Activated T-cell treated with anti-CD3 and anti-CD28 coated beads, Interleukin-2, amount 50 U/mL, for 4 hours (primary cell): ENCODE measurements at regions not wholly inside any gene's neighbourhood (a gene's known extent, or its start where the extent isn't known, plus 50 kb on each side); places are given as distances from the start of the nearest gene placed in this dataset.
A peak's percentile ranks its signal among the peaks of the same experiment; 100 is the strongest.

ENCODE experiments used
- ATAC-seq, 2 donors: fragments of 200-7000 bp; cut with Tn5 transposase; one replicate each; pipeline ENCODE4 v1.10.0; 2021
- DNase-seq: peaks from one replicate; pipeline ENCODE4 v3.0.0-alpha.2; 2020
- H3K27me3 Mint-ChIP-seq: one replicate; pipeline ENCODE4 v1.8.0; 2021; ENCODE audit warnings: low read depth, mixed read lengths
- H3K36me3 Mint-ChIP-seq: one replicate; pipeline ENCODE4 v1.8.0; 2022; ENCODE audit warnings: mixed read lengths; ENCODE audit not compliant: insufficient read depth
- H3K4me1 Mint-ChIP-seq: one replicate; pipeline ENCODE4 v1.8.0; 2021; ENCODE audit warnings: low read depth, mixed read lengths
- H3K4me3 Mint-ChIP-seq: one replicate; pipeline ENCODE4 v1.8.0; 2021; ENCODE audit warnings: mild to moderate bottlenecking, moderate library complexity, mixed read lengths
- H3K9me3 Mint-ChIP-seq: one replicate; pipeline ENCODE4 v1.8.0; 2021; ENCODE audit warnings: mixed read lengths

DNA sequence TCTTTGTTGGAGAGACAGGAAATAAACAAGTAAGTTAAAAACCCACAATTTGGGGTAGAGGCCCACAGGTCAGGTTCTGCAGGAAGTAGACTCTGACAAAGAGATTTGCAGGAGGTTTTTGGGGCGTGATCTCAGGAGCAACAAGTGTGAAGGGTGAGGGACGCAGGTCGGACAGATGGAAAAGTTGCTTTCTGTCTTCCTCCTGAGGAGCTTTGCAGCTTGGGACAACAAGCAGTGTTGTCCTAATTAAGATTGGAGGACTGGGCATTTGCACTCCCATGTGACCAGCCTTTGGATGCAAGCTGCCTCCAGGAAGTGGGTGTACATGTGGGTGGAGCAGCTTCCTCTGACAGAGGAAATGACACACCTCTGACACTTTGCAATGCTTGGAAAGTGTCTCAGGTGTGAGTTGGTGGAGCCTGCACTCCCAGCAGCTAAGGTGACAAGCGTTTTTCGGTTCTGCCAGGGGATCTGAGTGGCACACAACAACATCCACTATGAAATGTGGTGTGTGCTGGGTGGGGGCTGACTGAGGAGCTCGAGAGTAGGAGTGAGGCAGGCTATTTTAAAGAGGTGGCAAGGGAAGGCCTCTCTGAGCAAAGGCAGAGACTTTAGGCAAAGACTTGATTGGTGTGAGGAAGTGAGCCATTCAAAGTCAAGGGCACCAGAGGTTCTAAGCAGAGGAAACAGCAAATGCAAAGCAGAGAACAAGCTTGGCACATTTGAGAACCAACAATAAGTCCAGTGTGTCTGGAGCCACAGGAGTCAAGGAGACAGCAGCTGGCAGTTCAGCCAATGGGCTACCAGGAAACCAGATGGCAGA is 339.8 kb upstream of the GATB start:
- ATAC-seq (peak; percentile 84 to 88), DNase-seq (peak; percentile 70)
- no peaks in the 10 kb centered on the region for H3K9me3 Mint-ChIP-seq
- H3K4me1 Mint-ChIP-seq: peaks cover 93% of the 10 kb centered on the region
- H3K4me3 Mint-ChIP-seq: peak overlapping the region; percentile 79
- H3K36me3 Mint-ChIP-seq: peaks cover 6% of the 10 kb centered on the region
- H3K27me3 Mint-ChIP-seq: no peaks in the 10 kb centered on the region

DNA sequence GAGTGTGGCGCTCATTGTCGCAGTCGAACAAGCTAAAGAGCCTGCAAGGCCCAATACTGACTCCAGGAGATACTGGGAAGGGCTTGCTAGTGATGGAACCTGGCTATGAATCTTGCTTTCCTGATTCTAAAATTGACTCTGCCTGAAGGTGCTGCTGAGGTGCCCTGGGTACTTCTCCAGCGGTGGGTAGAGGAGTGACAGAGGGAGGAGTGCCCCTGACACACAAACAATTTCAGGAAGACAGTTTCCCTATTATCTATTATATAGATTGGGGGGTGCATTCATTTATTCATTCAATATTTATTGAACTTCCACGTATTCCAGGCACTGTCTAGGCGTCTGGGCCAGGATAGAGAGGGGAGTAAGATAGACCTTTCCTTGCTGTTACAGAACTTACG is 339.2 kb upstream of the GATB start:
- ATAC-seq (peak in 1 of 2 donors; percentile 3), DNase-seq (no peak)
- H3K4me3 Mint-ChIP-seq: peak overlapping the region; percentile 79
- peaks cover 4% of the 10 kb centered on the region for H3K36me3 Mint-ChIP-seq
- H3K27me3 Mint-ChIP-seq: no peaks in the 10 kb centered on the region
- peaks cover 94% of the 10 kb centered on the region for H3K4me1 Mint-ChIP-seq
- no peaks in the 10 kb centered on the region for H3K9me3 Mint-ChIP-seq

DNA sequence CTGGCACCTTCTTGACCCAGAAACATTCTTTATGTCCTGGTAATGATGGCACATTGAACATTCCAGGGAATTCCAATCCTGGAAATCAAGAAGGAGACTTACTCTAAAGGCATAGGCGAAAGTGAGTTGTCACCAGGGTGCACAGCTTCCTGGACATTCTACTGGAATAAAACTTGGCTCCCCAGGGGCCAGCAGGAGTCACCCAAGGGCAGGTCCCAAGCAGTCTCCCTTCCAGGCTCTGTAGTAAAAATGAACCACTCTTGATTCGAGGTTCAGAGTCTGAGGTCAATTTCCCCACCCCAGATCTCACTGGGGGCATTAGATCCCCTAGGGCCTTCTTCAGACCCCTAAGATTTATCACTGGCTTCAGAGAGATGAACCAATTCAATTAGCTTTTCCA is 338.7 kb upstream of the GATB start:
- ATAC-seq (no peak), DNase-seq (no peak)
- peaks cover 94% of the 10 kb centered on the region for H3K4me1 Mint-ChIP-seq
- H3K4me3 Mint-ChIP-seq: no peak overlapping the region
- H3K36me3 Mint-ChIP-seq: peaks cover 1% of the 10 kb centered on the region
- H3K27me3 Mint-ChIP-seq: no peaks in the 10 kb centered on the region
- H3K9me3 Mint-ChIP-seq: no peaks in the 10 kb centered on the region

DNA sequence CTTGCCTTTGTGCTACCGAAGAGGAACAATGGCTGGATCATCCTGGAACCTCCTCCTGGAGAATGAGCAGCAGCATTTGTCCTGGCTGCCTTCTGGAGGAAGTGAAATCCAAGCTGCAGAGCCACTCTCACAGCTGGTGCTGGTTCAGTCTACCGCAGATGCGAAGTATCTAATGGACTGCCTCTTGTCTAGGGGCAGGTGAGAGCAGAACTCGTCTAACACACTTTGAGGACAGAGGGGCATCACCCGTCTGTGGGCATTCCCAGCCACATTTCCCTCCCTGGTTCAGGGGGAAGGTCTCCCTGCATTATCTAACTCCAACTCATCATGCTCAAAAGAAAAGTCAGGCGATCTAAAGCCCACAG is 338.2 kb upstream of the GATB start:
- DNase-seq: no peak
- Mint-ChIP-seq H3K4me3 (no peak overlapping the region), H3K36me3 (no peaks in the 10 kb centered on the region), H3K9me3 (no peaks in the 10 kb centered on the region), H3K27me3 (no peaks in the 10 kb centered on the region), H3K4me1 (peaks cover 94% of the 10 kb centered on the region)
- ATAC-seq: no peak

DNA sequence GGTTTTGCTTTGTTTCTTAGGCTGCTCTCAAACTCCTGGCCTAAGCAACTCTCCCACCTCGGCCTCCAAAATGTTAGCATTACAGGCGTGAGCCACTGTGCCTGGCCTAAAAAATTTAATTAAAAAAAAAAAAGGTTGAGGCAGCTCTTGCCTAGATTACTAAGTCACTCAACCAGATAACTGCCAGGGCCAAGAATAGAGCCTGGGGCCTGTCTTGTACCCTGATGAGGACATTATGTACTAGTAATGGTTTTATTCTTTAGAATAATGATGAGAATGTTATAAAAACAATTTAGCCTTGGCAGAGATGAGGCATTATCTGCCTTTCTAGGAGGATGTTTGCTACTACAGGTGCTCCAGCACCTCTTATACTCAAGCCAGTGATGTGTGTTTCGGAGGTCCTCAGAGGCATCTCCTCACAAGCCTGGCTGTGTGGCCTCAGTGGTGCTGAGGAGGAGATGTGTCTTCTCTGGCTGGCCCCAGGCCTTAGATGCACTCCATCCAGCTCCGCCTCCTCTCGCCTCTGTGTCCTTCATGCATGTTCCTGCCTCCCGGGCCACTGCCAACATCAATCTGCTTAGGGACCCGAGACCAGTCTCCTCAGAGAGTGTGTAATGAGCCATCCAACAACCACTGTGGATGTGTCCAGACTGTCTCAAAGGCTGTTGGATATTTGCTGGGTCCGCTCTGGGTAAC is 337.7 kb upstream of the GATB start:
- Mint-ChIP-seq H3K36me3 (no peaks in the 10 kb centered on the region), H3K9me3 (no peaks in the 10 kb centered on the region), H3K4me1 (peaks cover 93% of the 10 kb centered on the region), H3K4me3 (no peak overlapping the region), H3K27me3 (no peaks in the 10 kb centered on the region)
- DNase-seq (no peak), ATAC-seq (no peak)

DNA sequence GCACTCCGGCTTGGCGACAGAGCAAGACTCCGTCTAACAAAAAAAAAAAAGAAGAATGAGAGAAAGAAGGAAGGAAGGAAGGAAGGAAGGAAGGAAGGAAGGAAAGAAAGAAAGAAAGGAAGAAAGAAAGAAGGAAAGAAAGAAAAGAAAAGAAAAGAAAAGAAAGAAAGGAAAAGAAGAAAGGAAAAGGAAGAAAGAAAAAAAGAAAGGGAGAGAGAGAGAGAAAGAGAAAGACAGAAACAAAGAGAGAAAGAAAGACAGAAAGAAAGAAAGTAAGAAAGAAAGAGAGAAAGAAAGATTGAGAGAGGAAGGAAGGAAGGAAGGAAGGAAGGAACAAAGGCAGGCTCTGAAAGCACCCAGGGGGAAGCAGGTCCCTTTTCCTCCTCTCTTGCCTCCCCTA is 336.6 kb upstream of the GATB start:
- Mint-ChIP-seq H3K27me3 (no peaks in the 10 kb centered on the region), H3K4me1 (peaks cover 87% of the 10 kb centered on the region), H3K4me3 (no peak overlapping the region), H3K9me3 (no peaks in the 10 kb centered on the region), H3K36me3 (no peaks in the 10 kb centered on the region)
- DNase-seq: no peak
- no peak for ATAC-seq

DNA sequence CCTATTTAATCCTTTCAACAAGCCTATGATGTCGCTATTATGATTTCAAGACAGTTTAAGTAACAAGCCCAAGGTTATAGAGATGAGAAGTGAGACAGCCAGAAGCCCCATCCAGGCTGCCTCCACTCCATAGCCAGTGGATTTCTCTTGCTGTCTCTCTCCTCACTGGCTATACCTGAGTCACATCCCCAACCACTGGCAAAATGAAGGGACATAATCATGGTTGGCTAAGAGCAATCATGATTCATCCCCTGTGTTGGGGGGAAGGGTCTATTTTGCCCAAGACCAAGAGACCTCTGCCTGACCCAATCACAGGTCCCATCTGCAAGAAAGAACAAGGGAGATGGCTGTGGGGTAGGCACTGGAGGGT is 334.9 kb upstream of the GATB start:
- Mint-ChIP-seq H3K36me3 (no peaks in the 10 kb centered on the region), H3K27me3 (no peaks in the 10 kb centered on the region), H3K4me3 (no peak overlapping the region), H3K9me3 (no peaks in the 10 kb centered on the region), H3K4me1 (peaks cover 76% of the 10 kb centered on the region)
- ATAC-seq (peak in 1 of 2 donors; percentile 4), DNase-seq (no peak)

DNA sequence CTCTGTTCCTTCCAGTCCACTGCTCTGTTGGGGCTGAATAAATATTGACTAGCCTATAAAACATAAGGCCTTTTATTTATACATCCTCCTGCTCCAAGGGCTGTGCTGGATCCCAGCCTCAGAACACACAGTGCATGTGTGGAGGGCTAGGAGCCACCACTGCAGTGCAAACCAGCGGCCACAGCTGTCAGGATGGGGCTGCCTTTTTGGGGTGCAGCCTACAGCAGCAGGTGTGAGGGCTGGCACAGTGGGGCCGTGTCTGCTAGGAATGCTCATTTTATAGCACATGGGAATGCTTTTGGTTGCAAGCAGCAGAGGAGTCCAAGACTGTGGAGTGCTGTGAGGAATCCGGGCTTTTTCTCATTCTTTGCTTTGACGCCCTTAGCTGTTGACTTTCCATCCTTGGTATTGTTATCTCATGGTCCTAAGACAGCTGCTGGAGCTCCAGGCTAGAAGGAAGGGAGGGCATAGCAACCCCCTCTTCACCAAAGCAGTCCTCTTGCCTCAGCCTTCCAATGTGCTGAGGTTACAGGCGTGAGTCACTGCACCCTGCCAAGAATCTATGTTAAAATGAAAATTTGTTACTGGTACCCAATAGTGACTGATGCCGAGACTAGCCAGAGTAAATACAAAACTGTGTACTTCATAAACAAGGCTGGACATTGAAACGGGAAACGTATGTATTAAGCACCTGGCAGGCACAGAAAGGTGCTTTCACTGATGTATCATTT is 334.3 kb upstream of the GATB start:
- Mint-ChIP-seq H3K9me3 (no peaks in the 10 kb centered on the region), H3K36me3 (no peaks in the 10 kb centered on the region), H3K4me3 (no peak overlapping the region), H3K27me3 (no peaks in the 10 kb centered on the region), H3K4me1 (peaks cover 73% of the 10 kb centered on the region)
- ATAC-seq (peak in 1 of 2 donors; percentile 36), DNase-seq (no peak)

DNA sequence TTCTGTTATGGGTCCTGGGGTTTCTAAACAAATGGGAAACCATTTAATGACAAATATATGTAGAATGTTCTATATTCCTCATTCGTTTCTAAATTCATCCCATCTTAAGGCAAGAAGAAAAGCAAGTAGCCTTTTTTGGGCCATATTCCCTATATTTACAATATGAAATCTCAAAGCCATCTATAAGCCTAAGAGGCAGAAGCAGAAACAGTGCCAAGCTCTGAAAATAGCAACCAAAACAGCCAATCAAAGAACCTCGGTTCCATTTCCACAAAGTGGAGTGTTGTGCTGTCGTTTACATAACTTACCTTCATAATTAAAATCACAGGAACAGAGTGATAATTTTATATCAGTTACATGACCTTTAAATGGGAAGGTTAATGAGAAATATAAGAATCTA is 330.6 kb upstream of the GATB start:
- peaks cover 54% of the 10 kb centered on the region for H3K4me1 Mint-ChIP-seq
- no peaks in the 10 kb centered on the region for H3K36me3 Mint-ChIP-seq
- H3K27me3 Mint-ChIP-seq: no peaks in the 10 kb centered on the region
- no peak for DNase-seq
- H3K9me3 Mint-ChIP-seq: no peaks in the 10 kb centered on the region
- H3K4me3 Mint-ChIP-seq: no peak overlapping the region
- no peak for ATAC-seq

DNA sequence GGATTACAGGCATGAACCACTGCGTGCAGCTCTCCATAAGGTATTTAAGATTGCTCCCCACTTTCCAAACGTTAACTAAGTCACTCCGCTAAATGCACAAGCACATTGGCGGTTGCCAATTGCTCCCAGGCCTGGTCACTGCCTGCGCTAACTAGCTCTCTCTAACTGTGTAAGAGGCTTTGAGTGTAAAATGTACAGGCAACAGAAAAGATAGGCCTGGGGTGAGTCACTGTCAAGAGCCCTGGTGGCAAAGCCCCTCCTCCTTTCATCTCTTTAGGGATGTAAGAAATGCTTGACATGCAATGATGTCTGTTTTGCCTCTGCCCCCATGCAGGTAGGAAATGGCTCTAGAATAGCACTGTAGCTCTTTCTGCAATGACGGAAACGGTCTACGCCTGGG is 329.7 kb upstream of the GATB start:
- H3K4me1 Mint-ChIP-seq: peaks cover 52% of the 10 kb centered on the region
- no peak overlapping the region for H3K4me3 Mint-ChIP-seq

DNA sequence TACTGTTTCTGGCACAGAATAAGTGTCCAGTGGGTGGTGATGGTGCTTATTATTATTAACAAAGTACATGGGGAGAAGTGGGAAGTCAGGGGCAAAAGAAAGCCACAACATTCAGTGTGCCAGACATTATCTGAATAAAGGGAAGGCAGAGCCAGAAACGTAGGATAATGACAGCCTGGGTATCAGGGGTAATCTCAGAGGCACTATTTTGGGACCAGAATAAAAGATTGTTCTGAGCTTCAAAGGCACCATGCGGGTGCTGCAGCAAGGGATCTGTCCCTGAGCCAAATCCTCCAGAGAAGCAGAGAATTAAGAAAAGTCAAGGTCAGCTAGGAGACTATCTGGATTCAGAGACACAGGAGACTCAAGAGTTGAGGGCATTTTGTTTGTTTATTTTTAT is 328.8 kb upstream of the GATB start:
- DNase-seq: no peak
- Mint-ChIP-seq H3K27me3 (no peaks in the 10 kb centered on the region), H3K9me3 (no peaks in the 10 kb centered on the region), H3K36me3 (no peaks in the 10 kb centered on the region), H3K4me1 (peaks cover 42% of the 10 kb centered on the region), H3K4me3 (no peak overlapping the region)
- ATAC-seq: no peak

More for the DNA sequence above, 329.7 kb upstream of the GATB start:
- ATAC-seq: peak; percentile 82 to 86
- no peaks in the 10 kb centered on the region for H3K9me3 Mint-ChIP-seq
- H3K27me3 Mint-ChIP-seq: no peaks in the 10 kb centered on the region
- no peaks in the 10 kb centered on the region for H3K36me3 Mint-ChIP-seq
- no peak for DNase-seq

DNA sequence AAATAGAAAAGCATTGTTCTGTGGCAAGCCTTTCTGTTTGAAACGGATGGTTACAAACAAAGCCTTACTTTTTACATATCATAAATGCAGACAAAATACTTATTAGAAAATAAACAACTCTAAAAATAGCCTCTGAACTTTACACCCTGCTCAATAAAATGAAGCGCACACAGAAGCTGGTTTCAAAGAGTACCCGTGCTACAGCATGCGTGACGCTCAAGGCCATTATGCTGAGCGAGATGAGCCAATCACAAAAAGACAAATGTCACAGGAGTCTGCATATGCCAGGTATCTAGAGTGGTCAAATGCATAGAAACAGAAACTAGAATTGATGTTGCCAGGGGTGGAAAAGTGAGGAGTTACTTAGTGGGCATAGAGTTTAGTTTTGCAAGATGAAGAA is 326.5 kb upstream of the GATB start:
- Mint-ChIP-seq H3K27me3 (no peaks in the 10 kb centered on the region), H3K4me3 (no peak overlapping the region), H3K9me3 (no peaks in the 10 kb centered on the region), H3K36me3 (no peaks in the 10 kb centered on the region), H3K4me1 (peaks cover 27% of the 10 kb centered on the region)
- DNase-seq (no peak), ATAC-seq (no peak)

DNA sequence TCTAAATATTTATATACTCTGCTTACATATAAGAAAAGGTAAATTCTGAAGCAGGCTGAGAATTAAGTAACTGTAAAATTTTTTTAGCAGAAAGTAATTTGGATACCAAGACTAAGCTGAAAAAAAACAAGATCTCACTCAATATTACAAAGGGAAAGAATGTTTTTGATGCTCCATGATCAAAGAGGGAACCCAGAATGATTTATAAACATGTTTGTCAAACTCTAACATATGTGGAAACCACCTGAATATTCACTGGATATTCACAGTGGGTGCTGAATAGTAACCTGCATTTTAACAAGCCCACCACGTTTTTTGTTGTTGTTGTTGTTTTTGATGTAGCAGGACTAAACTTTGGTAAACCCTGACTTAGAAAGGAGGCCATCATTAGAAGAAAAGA is 324.9 kb upstream of the GATB start:
- Mint-ChIP-seq H3K36me3 (no peaks in the 10 kb centered on the region), H3K27me3 (no peaks in the 10 kb centered on the region), H3K4me1 (peaks cover 33% of the 10 kb centered on the region), H3K9me3 (no peaks in the 10 kb centered on the region), H3K4me3 (no peak overlapping the region)
- no peak for DNase-seq
- no peak for ATAC-seq

DNA sequence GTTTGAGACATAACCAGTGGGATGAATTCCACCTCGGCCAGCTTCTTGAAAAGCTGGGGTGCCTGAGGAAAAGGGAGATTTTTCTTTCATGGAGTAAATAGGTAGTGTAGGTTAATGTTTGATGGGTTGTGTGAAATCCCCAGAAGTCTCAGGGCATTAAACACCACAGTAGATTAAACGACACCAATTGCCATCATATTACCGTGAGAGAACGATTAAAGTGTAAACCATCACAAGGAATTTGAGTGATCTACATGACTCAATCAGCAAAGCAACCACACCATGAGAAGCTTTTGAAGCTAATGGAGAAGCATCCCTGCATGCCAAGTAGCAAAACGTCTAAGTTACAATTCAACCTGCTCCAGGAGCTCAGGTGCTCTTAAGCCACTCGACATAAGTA is 322.5 kb upstream of the GATB start:
- Mint-ChIP-seq H3K4me3 (no peak overlapping the region), H3K27me3 (no peaks in the 10 kb centered on the region), H3K4me1 (peaks cover 41% of the 10 kb centered on the region), H3K36me3 (no peaks in the 10 kb centered on the region), H3K9me3 (no peaks in the 10 kb centered on the region)
- ATAC-seq: no peak
- no peak for DNase-seq

DNA sequence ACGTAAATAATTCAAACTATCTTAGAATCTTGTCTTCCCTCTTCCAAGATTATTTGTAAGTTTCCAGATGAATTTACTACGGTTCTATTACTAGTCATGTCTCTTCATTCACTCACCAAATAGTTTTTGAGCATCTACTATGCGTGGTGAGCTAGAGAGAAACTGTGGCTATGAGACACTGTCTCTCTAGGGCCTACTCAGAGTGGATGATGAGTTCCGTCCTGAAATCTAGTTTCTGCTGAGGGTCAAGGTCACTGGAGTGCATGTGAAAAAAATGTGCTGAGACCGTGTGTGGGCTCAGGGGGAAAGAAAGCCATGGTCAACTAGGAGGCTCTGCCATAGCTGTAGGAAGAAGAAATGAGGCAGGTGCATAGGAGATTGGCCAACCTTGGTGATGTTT is 320.2 kb upstream of the GATB start:
- peaks cover 49% of the 10 kb centered on the region for H3K4me1 Mint-ChIP-seq
- no peak for ATAC-seq
- no peaks in the 10 kb centered on the region for H3K36me3 Mint-ChIP-seq
- H3K4me3 Mint-ChIP-seq: no peak overlapping the region
- no peak for DNase-seq
- no peaks in the 10 kb centered on the region for H3K27me3 Mint-ChIP-seq
- no peaks in the 10 kb centered on the region for H3K9me3 Mint-ChIP-seq
